Heart right ventricle (tissue), 16 donors: ENCODE measurements at regions not wholly inside any gene's neighbourhood (a gene's known extent, or its start where the extent isn't known, plus 50 kb on each side); places are given as distances from the start of the nearest gene placed in this dataset.

ENCODE experiments used
- ATAC-seq, 8 donors: fragments of 200-7000 bp; cut with Tn5 transposase; one replicate each; pipeline ENCODE4 v1.9.1; 2020; ENCODE audit warnings: mild to moderate bottlenecking in 8 of 8, moderate library complexity in 8 of 8, moderate number of reproducible peaks in 1 of 8
- DNase-seq, 2 donors: peaks; one replicate each; pipeline ENCODE4 v3.0.0-alpha.2; 2020
- H3K27ac ChIP-seq, 10 donors: fragments of 200-600 bp; sonication (generic) in 2 of 10; one replicate each; pipeline versions ENCODE4 v1.5.0 to v1.8.0; 2020 to 2022; ENCODE audit warnings: mild to moderate bottlenecking in 3 of 10
- H3K27me3 ChIP-seq, 7 donors: fragments of 200-600 bp; one replicate each; pipeline ENCODE4 v1.8.0; 2021 to 2022; ENCODE audit warnings: mild to moderate bottlenecking in 2 of 7
- H3K36me3 ChIP-seq, 9 donors: fragments of 200-600 bp; sonication (generic) in 1 of 9; one replicate each; pipeline versions ENCODE4 v1.5.0 to v1.8.0; 2020 to 2022; ENCODE audit warnings: mild to moderate bottlenecking in 2 of 9
- H3K4me1 ChIP-seq, 9 donors: fragments of 200-600 bp; sonication (generic) in 1 of 9; one replicate each; pipeline versions ENCODE4 v1.5.0 to v1.8.0; 2020 to 2022; ENCODE audit warnings: mild to moderate bottlenecking in 4 of 9
- H3K4me3 ChIP-seq, 10 donors: fragments of 200-600 bp; sonication (generic) in 2 of 10; one replicate each; pipeline versions ENCODE4 v1.5.0 to v1.8.0; 2020 to 2022; ENCODE audit warnings: mild to moderate bottlenecking in 7 of 10, moderate library complexity in 2 of 10
- H3K9me3 ChIP-seq, 11 donors: fragments of 200-600 bp in 10 of 11; sonication (generic) in 2 of 11; one replicate each; pipeline versions ENCODE4 v1.5.0 to v1.8.0; 2013 to 2022; ENCODE audit warnings: mild to moderate bottlenecking in 2 of 11, control low read depth in 1 of 11, moderate library complexity in 1 of 11
- WGBS, 2 donors: extraction: QIAGEN DNeasy Blood & Tissue Kit; methylation state at CpG; one replicate each; pipeline ENCODE4 v1.1.7; 2013; ENCODE audit warnings: inconsistent platforms in 1 of 2; 5-methylcytosine and 5-hydroxymethylcytosine counted together
- intact Hi-C, 10 donors: fragments of 100-400 bp; cut with DNase I; formaldehyde crosslinking; loops; one replicate each; pipeline versions ENCODE4 v1.11.1 to v1.14.2; 2022
- TF ChIP-seq, protein P1 (sequence below), 9 donors: fragments of 200-600 bp; sonication (generic) in 2 of 9; IDR thresholded peaks; one replicate each; pipeline versions ENCODE4 v1.5.0 to v1.8.0; 2021 to 2022; ENCODE audit warnings: antibody characterized with exemption in 9 of 9, mild to moderate bottlenecking in 5 of 9, moderate library complexity in 1 of 9
- donor health status: Arrhythmogenic right ventricular cardiomyopathy.
- donor health status: ischemic (EF 13 %, LVEDD 7.1; RV severe dilation, severe dysfunction).
- donor health status: healthy with polysubstance abuse.
- donor health status: DM: no; HTN: yes; CAD: no.
- donor health status: DM: no; HTN: no; CAD: no.
- donor health status: ischemic (EF 25% LVEDD 6.9; RV normal size, moderate dysfunction).
- donor health status: ischemic (EF 25% LVEDD 5.7; RV mildly dilated, moderate dysfunction).
- donor health status: healthy.
- donor health status: DM: yes; HTN: yes; CAD: no.
- donor health status: Ischemic cardiomyopathy.
- donor health status: ischemic (EF 35%, LVEDD 5.7; RV mildly dilated, moderate dysfunction).
- donor health status: nonischemic (EF 11% LVEDD 7.7; RV severe dilation, severe dysfunction).
- donor health status: DM: yes; HTN: yes; CAD: no.
- donor health status: PGD.
- donor health status: ischemic (EF 29% LVEDD 5.4; RV normal size, mild dysfunction).
- donor health status: nonischemic (EF 23%, LVEDD 6.1; RV moderate dilation, normal function).

DNA sequence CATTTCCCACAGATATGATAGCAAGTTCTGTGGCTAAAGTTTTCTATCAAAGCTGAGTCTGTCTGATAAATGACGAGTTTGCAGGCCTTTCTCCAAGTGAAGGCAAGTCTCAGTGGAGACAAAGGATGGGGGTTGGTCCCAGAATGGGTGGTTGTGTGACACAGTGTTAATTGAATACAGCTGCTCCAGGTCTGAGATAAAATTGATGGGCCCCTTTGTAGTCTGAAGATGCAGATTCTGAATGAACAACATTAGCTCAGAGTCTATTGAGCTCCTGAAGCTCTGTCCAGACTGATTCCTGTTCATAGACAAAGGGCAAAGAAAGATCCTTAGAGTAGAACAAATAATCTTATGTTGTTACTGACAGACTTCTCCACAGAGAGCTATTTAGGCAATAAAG lies 296.9 kb upstream of the CYRIA start:
- H3K27ac ChIP-seq: no peak overlapping the region
- TF ChIP-seq, protein P1, sequence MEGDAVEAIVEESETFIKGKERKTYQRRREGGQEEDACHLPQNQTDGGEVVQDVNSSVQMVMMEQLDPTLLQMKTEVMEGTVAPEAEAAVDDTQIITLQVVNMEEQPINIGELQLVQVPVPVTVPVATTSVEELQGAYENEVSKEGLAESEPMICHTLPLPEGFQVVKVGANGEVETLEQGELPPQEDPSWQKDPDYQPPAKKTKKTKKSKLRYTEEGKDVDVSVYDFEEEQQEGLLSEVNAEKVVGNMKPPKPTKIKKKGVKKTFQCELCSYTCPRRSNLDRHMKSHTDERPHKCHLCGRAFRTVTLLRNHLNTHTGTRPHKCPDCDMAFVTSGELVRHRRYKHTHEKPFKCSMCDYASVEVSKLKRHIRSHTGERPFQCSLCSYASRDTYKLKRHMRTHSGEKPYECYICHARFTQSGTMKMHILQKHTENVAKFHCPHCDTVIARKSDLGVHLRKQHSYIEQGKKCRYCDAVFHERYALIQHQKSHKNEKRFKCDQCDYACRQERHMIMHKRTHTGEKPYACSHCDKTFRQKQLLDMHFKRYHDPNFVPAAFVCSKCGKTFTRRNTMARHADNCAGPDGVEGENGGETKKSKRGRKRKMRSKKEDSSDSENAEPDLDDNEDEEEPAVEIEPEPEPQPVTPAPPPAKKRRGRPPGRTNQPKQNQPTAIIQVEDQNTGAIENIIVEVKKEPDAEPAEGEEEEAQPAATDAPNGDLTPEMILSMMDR (IDR thresholded peaks at IDR 0.05): no peak
- no peak for ATAC-seq
- no peak overlapping the region for H3K4me3 ChIP-seq
- no peaks in the 10 kb centered on the region for H3K9me3 ChIP-seq
- no peak for DNase-seq
- intact Hi-C loops: no loop called here
- WGBS, 2 donors: 49 to 75% methylated on average over 1 of the region's 1 CpG
- no peaks in the 10 kb centered on the region for H3K36me3 ChIP-seq
- peaks cover 0 to 6% (median 0%) of the 10 kb centered on the region in 7 donors for H3K27me3 ChIP-seq
- no peaks in the 10 kb centered on the region for H3K4me1 ChIP-seq

DNA sequence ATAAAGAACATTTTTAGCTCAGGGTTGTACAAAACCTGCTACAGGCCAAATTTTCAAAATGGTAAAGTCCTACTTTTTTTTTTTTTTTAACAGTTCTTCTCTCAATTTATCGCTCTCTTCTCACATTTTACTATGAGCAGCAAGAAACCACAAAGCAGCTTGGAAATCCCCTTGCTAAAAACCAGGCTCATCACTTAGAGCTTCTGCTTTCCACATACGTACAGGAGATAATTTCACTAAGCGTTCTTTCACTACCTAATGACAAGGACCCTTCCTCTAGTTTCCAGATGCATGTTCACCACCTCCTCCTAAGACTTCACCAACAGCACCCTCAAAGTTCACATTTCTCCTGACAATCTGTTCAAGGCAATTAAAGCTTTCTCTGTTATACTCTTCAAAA lies 294.9 kb upstream of the CYRIA start:
- Histone ChIP-seq H3K36me3 (no peaks in the 10 kb centered on the region), H3K27me3 (peaks cover 0 to 6% (median 0%) of the 10 kb centered on the region in 7 donors), H3K4me3 (no peak overlapping the region), H3K9me3 (no peaks in the 10 kb centered on the region), H3K27ac (no peak overlapping the region), H3K4me1 (no peaks in the 10 kb centered on the region)
- DNase-seq: no peak
- TF ChIP-seq, protein P1 (IDR thresholded peaks at IDR 0.05): no peak
- ATAC-seq: no peak
- 84 to 88% methylated on average over 3 of the region's 3 CpGs for WGBS, 2 donors
- intact Hi-C loops: no loop called here

DNA sequence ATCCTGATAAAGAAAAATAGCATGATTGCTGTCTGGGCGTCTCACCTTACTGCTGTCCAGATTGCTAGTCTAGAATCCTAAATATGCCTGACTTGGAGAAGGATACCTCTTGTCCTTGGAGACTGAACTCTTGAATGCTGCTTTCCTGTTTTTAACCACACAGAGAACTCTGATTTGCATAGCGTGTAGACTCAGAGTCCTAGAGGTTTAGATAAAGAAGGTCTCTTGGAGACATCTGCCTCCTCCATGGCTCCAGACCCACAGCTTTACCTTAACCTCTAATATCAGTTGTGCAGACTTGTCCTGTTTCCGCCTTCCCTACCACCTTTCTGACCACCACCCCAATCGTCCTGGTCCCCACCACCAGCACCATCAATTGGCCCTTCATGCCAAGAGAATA lies 292.6 kb upstream of the CYRIA start:
- DNase-seq (no peak), ATAC-seq (no peak)
- WGBS, 2 donors: 67 to 80% methylated on average over 4 of the region's 4 CpGs
- H3K36me3 ChIP-seq: no peaks in the 10 kb centered on the region
- no peak overlapping the region for H3K27ac ChIP-seq
- H3K4me1 ChIP-seq: no peaks in the 10 kb centered on the region
- TF ChIP-seq, protein P1 (IDR thresholded peaks at IDR 0.05): no peak
- H3K9me3 ChIP-seq: no peaks in the 10 kb centered on the region
- intact Hi-C loops: no loop called here
- H3K27me3 ChIP-seq: peaks cover 0 to 6% (median 0%) of the 10 kb centered on the region in 7 donors
- no peak overlapping the region for H3K4me3 ChIP-seq

DNA sequence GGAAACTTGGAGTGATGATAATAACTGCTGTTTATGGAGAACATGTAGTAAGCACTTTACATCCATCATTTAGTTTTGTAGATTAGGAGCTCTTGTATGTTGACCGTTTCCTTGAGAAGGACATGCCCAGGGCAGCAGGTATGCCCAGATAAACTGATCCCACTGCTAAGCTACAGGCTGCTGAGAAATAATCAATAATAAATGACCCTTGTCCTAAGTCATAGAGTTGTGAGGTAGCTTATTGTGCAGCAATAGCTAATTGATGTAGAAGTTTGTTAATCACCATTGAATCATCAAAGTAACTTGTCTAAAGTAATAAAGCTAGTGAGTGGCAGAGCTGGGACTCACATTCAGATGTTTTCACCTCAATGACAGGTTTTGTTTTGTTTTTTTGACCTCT lies 287.2 kb upstream of the CYRIA start:
- no peak for ATAC-seq
- TF ChIP-seq, protein P1 (IDR thresholded peaks at IDR 0.05): no peak
- WGBS, 2 donors: 89 to 90% methylated on average over 1 of the region's 1 CpG
- Histone ChIP-seq H3K4me1 (no peaks in the 10 kb centered on the region), H3K27ac (no peak overlapping the region), H3K27me3 (peaks cover 0 to 4% (median 0%) of the 10 kb centered on the region in 7 donors), H3K36me3 (no peaks in the 10 kb centered on the region), H3K4me3 (no peak overlapping the region), H3K9me3 (no peaks in the 10 kb centered on the region)
- no peak for DNase-seq
- intact Hi-C loops: no loop called here

DNA sequence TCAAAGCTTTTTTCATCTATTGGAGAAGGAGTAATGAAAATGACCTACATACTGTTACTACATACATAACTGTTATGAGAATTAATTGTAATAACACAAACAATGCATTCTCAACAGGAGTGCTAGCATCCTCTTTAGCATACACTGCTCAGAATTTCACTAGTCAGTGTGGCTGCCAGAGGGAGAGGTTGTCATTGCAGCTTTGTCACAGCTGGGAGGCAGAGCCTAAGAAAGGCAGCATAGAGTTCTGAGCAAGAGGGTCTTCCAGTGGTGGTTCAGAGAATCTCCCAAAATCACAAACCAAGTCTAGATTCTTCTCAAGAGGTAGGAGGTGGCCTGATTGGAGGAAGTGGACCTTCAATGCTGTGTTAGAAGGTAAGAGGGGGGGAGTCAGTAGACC lies 286.7 kb upstream of the CYRIA start:
- TF ChIP-seq, protein P1 (IDR thresholded peaks at IDR 0.05): no peak

More for the DNA sequence above, 286.7 kb upstream of the CYRIA start:
- H3K4me1 ChIP-seq: no peaks in the 10 kb centered on the region
- no peaks in the 10 kb centered on the region for H3K36me3 ChIP-seq
- H3K9me3 ChIP-seq: no peaks in the 10 kb centered on the region
- DNase-seq (no peak), ATAC-seq (no peak)
- intact Hi-C loops: no loop called here
- H3K27me3 ChIP-seq: peaks cover 0 to 4% (median 0%) of the 10 kb centered on the region in 7 donors
- no peak overlapping the region for H3K4me3 ChIP-seq
- H3K27ac ChIP-seq: no peak overlapping the region
